HG03354 (cell line): ENCODE measurements at regions not wholly inside any gene's neighbourhood (a gene's known extent, or its start where the extent isn't known, plus 50 kb on each side); places are given as distances from the start of the nearest gene placed in this dataset.
"Not testable (repeated sequence)": the region's sequence is repeated elsewhere in the genome, so short reads cannot be mapped to it uniquely, and the experiment has no call there.

Source experiments
- ATAC-seq: cut with Tn5 transposase; IDR thresholded peaks from one replicate; pipeline ENCODE4 v1.9.1; 2021; ENCODE audit warnings: mild to moderate bottlenecking; ENCODE audit not compliant: unreplicated experiment, poor library complexity, severe bottlenecking

DNA sequence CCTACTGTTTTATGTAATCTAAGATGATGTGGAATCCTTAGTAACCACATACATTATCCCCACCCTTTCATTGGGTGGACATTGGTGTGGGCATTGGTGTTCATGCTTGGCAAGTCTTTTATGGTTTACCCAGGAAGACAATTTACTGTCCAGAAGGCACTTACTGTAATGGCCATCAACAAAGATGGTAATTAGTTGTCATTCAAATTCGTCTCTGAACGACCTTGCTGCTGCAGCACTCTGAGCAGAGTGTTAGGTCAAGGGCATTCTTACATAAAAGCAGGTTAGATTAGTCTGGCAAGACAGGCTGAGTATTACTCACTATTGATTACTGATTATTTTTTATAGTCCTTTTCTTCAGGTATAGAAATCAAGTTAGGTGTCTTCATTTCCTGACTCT, 447.9 kb downstream of the XIRP2 start:
- ATAC-seq = no peak

DNA sequence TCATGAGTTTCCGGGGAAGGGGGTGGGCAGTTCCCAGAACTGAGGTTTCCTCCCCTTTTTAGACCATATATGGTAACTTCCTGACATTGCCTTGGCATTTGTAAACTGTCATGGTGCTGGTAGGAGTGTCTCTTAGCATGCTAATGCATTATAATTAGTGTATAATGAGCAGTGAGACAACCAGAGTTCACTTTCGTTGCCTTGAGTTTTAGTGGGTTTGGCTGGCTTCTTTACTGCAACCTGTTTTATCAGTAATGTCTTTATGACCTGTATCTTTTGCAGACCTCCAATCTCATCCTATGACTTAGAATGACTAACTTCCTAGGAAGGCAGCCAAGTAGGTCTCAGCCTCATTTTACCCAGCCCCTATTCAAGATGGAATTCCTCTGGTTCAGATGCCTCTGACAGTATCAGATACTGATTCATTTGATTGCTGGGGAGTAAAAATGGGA, 447.3 kb downstream of the XIRP2 start:
- ATAC-seq = no peak

DNA sequence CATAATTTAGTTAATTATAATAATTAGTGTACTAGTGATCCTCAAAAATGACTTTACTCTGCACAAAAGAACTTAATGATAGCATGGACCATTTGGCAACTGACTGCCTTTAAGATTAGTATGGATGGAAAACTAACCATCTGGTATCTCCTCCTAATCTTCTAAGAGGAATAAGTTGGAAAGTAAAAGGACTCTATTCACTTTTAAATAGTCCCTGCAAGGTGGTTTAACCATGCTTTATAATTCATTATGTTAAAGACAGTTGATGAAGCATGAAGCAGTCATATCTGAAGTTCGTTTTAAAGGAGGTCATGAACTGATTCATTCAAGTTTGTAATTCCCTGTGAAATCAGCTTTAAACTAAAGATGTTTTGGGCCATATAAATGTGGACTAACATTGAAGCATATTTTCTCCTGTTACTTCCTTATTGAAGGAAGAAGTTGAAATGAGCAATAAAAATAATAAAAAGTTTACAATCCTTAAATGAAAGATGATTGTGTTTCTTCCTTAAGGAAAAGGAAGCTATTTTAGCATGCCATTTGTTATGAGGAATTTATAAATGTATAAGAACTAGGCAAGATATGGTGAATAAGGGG, 446.0 kb downstream of the XIRP2 start:
- ATAC-seq = no peak

DNA sequence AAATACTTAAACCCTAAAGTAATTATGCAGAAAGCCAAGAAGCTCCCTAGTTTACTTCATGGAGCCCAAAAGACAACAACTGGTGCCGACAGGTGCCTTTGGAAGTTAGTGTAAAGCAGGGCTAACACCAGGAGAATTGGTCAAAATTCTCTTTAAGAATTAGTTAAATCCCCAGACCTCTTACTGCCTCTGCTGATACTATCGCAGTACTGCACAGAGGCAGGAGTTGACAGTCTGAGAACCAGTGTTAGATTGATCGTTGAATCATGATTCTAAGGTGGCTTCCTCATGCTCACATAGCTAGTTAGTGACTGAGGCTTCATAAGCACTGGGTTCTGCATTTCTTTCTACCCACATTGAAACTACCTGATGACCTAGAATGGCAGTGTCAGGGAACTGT, 445.0 kb downstream of the XIRP2 start:
- no peak for ATAC-seq

DNA sequence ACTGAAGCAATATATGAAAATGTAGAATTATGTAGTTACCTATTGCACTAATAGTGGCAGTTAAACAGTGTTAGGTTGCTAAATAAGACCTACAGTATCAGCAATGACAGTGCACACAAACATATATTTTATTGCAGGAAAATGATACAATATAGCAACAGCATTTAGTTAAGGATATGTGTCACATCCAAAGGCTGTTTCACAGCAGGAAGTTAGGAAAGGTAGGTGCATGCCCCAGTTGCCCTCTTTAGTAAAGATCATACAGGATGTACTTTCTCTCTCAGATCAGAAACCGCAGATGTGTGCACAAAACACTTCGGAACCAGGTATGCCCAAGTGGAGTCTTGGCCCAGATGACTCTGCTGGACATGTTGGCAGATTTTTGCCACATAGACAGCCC, 444.1 kb downstream of the XIRP2 start:
- ATAC-seq = no peak

DNA sequence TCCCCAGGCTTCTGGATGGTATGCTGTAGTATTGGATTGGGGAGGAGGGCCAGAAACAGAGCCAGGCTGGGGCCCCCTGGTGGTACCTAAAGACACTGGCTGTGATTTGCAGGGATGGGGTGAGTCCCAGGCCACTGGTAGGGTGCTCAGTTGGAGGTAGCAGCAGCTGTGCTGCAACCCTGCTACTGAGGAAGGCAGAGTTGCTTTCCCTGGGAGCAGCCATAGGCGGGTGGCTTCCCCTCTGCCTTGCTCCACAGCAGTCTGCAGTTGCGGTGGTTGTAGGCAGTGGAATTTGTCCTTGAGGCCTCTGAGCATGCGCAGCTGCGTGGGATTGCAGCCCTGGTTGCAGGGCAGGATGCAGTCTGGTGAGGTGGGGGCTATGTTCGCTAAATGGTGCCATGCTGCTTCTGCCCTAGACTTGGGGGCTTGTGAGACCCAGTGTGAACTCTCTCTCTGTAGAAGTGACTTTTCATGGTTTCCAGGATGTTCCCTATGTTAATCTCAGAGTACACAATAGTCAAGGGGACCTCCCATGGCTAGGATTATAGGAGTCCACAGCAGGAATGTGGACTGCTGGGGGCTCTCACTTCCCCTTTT, 443.5 kb downstream of the XIRP2 start:
- ATAC-seq = peak; percentile 81

DNA sequence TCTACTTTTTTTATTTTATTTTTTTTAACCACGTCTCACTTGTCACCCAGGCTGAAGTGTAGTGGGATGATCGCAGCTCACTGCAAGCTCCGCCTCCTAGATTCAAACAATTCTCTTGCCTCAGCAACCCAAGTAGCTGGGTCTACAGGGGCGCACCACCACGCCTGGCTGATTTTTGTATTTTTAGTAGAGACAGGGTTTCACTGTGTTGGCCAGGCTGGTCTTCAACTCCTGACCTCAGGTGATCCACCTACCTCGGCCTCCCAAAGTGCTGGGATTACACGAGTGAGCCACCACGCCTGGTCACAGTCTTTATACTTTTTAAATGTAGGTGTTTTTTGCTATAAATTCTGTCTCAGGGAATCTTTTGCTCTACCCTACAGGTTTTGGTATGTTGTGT, 440.5 kb downstream of the XIRP2 start:
- ATAC-seq = not testable (repeated sequence)

DNA sequence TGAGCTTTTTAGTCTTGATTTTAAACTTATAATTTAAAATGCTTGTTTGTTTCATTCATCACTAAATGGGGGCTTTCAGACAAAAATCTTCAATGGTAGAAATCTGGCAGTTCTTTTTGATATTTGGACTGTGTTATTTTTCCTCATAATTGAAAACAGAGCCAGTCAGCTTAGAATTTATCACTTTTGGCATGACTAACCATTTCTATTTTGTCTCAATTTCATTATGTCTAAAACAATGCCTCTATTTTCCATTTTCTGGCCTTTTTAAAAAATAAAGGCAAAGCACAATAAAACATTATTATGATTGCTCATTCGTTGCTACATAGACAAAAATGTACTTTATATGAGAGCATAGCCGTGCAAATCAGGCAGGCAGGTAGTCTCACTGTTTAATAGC, 434.5 kb downstream of the XIRP2 start:
- no peak for ATAC-seq

DNA sequence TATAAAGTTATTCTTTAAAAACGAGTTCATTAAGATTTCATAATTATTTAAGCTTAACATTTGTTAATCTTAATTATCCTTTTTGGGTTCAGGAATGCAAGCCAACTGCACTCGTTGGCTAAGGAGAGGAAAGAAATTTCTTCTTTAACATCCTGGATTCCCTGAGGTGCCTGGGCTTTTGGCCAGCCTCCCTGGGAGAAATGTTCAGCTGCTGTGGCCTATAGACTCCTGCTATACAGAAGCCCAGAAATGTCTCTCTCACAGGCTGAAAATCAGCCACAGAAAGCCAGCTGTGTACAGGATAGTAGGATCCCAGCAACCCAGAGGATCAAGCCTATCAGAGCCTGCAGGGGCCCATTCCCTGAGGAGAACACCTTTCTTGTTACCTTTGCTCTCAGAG, 430.3 kb downstream of the XIRP2 start:
- no peak for ATAC-seq

DNA sequence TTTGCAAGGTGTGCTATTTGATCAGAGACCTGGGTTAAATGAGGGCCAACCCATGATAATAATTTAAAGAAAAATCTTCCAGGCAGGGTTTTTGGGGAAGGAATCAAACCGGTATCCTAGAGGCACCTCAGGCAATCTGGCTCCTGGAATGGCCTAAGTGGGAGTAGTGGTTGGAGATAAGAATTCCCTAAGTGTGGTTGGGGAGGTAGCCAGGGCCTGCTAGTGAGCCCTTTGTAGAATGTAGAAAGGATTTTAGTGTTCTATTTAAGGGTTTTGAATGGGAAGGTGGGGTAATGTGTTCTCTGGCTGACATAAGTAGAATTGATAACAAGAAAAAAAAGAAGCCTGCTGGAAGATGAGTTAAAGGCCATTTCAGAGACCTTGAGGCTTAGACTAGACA, 422.2 kb downstream of the XIRP2 start:
- ATAC-seq = no peak
